Activated T-cell treated with anti-CD3 and anti-CD28 coated beads, Interleukin-2, amount 50 U/mL, for 48 hours (primary cell): ENCODE measurements at regions not wholly inside any gene's neighbourhood (a gene's known extent, or its start where the extent isn't known, plus 50 kb on each side); places are given as distances from the start of the nearest gene placed in this dataset.
A peak's percentile ranks its signal among the peaks of the same experiment; 100 is the strongest.
"Not testable (repeated sequence)": the region's sequence is repeated elsewhere in the genome, so short reads cannot be mapped to it uniquely, and the experiment has no call there.

ENCODE experiments used
- DNase-seq, 2 experiments: peaks; one replicate each; pipeline ENCODE4 v3.0.0-alpha.2; 2020

- peak in 1 of 2 experiments; percentile 51 for DNase-seq
Observed at GRCh38 chr13:42373048-42373812, 101.3 kb downstream of the AKAP11 start.

DNA sequence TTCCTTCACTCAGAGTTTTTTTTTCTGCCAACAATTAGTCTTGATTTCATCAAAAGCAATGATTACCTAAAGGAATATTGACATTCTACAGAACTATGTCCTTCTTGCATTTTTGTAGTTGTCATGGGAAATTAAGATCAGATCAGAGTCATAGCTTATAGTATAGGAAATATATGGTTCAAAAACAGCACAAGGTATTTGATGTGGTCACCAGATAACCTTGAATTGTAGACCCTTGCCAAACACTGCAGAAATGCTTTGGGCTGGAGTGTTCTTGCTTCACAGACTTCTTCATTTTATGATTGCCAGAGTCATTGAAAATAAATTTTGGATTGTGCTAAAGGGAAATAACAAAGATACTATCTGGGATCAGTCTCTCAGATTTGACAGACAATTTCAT is 103.7 kb downstream of the AKAP11 start:
- no peak for DNase-seq

- peak; percentile 55 to 58 for DNase-seq
Observed at GRCh38 chr13:42377640-42378382, 105.9 kb downstream of the AKAP11 start.

DNA sequence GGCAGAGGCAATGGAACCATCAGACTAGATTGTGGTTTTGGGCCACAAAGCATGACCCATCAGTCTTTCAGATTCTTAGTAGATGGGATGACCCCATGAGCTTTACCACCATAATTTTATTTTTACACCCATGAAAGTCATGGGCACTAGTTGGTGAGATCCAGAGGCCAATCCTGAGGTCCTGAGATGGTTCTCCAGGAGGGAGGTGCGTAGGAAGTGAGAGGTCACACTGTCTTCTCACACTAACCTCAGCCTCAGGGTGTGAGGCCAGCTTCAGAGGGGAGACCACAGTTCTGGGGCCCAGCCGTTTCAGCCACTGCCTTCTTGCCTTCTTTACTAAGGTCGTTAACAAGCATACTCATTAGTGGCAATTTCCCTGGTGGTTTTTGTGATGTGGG is 106.4 kb downstream of the AKAP11 start:
- peak; percentile 55 to 56 for DNase-seq

GRCh38 chr13:42379241-42379640 is 107.3 kb downstream of the AKAP11 start:
- DNase-seq = no peak

DNA sequence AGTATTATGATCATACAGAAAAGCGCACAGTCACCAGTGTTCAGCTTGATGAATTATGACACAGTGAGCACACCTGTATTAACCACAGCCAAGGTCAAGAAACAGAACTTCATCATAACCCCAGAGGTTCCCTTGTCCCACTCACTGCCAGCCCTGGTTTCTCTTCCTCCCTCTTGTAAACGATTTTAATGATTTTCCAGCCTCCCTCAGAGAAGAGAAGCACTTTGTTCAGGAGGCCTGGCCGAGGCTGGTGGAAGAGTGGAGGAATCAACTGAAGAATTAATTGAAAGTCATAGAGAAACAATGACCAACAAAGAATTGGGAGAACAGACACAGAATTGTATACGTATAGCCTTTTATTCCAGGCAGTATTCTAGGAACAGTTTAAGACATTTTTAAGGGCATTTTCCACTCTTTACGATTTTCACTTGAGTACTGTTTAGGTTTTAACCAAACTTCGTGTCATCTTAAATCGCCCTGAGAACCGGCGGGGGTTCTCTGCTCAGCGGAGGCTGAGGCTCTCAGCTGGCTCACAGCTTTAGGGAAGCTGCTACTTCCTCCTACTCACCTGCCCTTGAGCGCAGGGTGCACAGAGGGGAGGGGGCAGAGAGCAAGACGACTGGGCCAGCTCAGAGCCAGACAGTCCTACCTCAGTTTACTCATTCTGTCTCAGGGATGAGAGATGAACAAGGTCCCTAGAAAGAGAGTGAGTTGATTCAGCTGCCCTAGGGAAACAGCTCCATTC is 108.6 kb downstream of the AKAP11 start:
- DNase-seq = no peak

DNA sequence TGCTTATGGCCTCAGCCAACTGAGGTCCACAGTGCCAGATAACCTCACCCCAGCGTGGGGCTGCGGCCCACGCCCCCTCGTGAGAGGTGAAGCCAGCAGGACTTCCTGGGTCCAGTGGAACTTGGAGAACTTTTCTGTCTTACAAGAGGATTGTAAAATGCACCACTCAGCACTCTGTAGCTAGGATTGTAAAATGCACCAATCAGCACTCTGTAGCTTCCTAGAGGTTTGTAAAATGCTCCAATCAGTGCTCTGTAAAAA is 109.1 kb downstream of the AKAP11 start:
- no peak for DNase-seq

DNA sequence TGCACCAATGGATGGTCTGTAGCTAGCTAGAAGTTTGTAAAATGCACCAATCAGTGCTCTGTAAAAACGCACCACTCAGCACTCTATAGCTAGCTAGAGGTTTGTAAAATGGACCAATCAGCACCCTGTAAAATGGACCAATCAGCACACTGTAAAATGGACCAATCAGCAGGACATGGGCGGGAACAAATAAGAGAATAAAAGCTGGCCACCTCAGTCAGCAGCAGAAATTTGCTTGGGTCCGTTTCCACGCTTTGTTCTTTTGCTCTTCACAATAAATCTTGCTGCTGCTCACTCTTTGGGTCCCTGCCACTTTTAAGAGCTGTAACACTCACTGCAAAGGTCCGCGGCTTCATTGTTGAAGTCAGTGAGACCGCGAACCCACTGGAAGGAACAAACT is 109.5 kb downstream of the AKAP11 start:
- not testable (repeated sequence) for DNase-seq

- no peak for DNase-seq
Observed at GRCh38 chr13:42383025-42383424, 111.1 kb downstream of the AKAP11 start.

- no peak for DNase-seq
Observed at GRCh38 chr13:42384265-42384664, 112.3 kb downstream of the AKAP11 start.

DNA sequence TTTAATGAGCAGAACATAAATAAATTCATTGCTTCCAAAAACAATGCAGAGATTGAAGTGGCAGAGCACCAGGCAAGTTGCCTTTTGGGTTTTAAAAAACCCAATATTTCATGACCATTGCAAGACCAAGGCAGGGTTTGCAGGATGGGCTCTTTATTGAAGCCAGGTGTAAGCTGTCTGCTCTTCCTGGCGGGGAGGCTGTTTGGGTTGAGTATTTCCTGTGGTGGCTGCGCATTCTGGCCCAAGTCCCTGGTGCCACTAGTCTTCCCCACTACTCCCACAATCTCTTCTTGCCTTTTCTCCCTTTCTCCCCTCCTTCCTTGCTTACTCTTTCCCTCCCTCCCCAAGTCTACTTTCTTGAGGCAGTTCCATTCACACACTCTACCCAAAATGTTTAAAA is 116.4 kb downstream of the AKAP11 start:
- DNase-seq = no peak

GRCh38 chr13:42389041-42389440 is 117.1 kb downstream of the AKAP11 start:
- DNase-seq = no peak

DNA sequence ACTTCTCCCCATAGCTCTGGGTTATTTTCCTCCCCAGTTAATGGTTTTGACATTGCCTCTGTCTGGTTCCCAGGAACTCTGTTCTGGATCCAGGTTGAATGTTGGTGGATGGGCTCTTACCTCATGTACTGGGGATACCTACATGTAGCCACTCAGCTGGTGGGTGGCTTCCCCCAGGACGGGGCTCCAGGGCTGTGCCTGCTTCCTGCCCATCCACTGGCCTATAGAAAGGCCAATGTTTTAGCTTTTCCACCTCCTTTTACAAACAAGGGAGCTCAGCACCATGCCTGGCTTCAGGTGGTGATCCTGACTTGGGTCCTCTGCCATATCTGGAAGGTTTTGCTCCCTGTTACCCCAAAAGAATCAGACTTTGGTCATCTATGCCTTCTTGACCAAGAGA is 120.2 kb downstream of the AKAP11 start:
- DNase-seq = no peak

GRCh38 chr13:42392716-42393572 is 121.0 kb downstream of the AKAP11 start:
- peak; percentile 53 to 60 for DNase-seq

- DNase-seq = peak; percentile 62 to 63
Observed at GRCh38 chr13:42393573-42394360, 121.8 kb downstream of the AKAP11 start.

- DNase-seq = peak in 1 of 2 experiments; percentile 41
Observed at GRCh38 chr13:42394361-42394708, 122.4 kb downstream of the AKAP11 start.

- peak in 1 of 2 experiments; percentile 56 for DNase-seq
Observed at GRCh38 chr13:42394711-42395085, 122.7 kb downstream of the AKAP11 start.

- DNase-seq = peak; percentile 68 to 70
Observed at GRCh38 chr13:42395086-42395821, 123.3 kb downstream of the AKAP11 start.

DNA sequence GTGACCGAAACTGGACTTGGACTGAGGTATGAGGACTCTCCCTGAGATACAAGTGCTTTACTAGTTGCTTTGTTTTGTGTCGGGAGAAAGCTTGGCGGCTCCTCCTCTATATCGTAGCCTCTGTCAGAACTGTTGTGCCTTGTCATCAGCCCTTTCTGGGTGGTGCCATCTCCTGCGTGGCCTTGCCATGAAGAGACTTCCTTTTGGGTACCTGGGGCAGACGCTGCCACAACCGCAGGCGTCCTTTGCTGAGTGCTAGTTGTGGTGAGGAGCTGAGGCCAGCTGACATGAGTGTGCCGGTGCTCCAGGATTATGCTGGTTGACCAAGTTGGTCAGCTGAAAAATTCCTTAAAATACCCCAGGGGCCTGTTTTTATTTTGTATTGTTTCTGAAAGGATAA is 124.5 kb downstream of the AKAP11 start:
- peak; percentile 76 to 80 for DNase-seq

DNA sequence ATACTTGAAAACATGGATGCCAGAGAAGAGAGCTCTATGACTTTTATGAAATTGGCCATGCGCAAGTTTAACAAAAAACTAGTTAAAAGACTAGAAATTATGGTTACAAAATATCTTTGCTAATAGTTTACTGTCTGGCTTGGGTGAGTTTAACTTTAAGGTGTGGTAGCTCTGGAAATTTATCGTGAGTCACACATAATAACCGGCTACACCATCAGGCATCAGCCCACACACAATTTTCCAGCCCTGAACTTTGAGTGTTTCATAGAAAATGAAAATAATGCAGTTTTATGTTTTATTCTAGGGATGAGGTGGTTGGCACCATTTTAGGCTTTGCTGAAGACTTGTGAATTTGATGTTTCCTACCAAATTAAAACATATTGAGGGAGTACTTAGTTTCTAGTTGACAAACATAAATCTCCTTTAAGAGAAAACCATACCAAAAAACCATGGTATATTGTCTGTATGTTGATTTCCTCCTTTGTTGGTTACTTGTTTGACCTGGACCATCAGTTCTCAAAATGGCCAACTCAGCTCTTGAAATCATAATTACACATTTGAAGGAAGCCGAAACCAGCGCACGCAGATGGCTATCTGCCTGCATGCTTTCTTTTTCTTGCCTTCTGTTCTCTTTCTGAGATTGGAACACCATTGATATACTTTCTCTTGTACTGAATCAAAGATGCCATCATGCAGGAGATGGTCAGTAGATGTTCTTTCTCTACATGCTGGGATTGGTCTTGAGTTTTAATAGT is 125.1 kb downstream of the AKAP11 start:
- peak in 1 of 2 experiments; percentile 48 for DNase-seq

GRCh38 chr13:42398533-42398932 is 126.6 kb downstream of the AKAP11 start:
- DNase-seq = no peak
